ENCODE measurements at regions not wholly inside any gene's neighbourhood (a gene's known extent, or its start where the extent isn't known, plus 50 kb on each side); places are given as distances from the start of the nearest gene placed in this dataset.

DNA sequence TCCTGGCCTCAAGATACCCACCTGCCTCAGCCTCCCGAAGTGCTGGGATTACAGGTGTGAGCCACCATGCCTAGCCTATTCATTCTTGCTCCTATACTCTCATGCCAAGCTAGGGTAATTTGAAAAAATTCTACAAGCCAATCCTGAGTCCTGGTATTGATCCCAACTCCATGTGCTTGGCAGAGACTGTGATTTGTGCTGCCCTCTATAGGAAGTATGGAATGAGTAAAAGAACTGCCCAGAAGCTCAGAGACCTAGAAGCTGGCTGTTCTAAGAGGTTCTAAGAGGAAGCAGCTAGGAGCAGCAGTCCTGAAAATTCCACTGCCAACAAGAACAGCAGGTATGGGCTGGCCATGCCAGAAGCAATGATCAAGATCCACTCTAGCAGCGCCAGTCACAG lies 402.5 kb downstream of the PCNX1 start:
- TF ChIP-seq, protein P1, sequence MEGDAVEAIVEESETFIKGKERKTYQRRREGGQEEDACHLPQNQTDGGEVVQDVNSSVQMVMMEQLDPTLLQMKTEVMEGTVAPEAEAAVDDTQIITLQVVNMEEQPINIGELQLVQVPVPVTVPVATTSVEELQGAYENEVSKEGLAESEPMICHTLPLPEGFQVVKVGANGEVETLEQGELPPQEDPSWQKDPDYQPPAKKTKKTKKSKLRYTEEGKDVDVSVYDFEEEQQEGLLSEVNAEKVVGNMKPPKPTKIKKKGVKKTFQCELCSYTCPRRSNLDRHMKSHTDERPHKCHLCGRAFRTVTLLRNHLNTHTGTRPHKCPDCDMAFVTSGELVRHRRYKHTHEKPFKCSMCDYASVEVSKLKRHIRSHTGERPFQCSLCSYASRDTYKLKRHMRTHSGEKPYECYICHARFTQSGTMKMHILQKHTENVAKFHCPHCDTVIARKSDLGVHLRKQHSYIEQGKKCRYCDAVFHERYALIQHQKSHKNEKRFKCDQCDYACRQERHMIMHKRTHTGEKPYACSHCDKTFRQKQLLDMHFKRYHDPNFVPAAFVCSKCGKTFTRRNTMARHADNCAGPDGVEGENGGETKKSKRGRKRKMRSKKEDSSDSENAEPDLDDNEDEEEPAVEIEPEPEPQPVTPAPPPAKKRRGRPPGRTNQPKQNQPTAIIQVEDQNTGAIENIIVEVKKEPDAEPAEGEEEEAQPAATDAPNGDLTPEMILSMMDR (IDR thresholded peaks at IDR 0.05), result no peak
- no peak for TF ChIP-seq POLR2A (IDR thresholded peaks at IDR 0.05)
